Ishikawa (cell line): ENCODE measurements at regions not wholly inside any gene's neighbourhood (a gene's known extent, or its start where the extent isn't known, plus 50 kb on each side); places are given as distances from the start of the nearest gene placed in this dataset.

Experiments
- CEBPB ChIP-seq: IDR thresholded peaks from 2 replicates; pipeline ENCODE4 v1.6.1; 2012
- CREB1 ChIP-seq: IDR thresholded peaks from 2 replicates; pipeline ENCODE4 v1.6.1; 2012; ENCODE audit warnings: low read depth
- TEAD4 ChIP-seq: IDR thresholded peaks from 2 replicates; pipeline ENCODE4 v1.6.1; 2012

- peak; percentile 32; the same call in 1 of the 2 replicates for TF ChIP-seq CEBPB
- TF ChIP-seq CREB1: no peak
- TF ChIP-seq TEAD4: no peak
These were observed 1173.7 kb upstream of the PRR20A start for GRCh38 chr13:55967055-55967454.
